SJSA1 (cell line): ENCODE measurements at regions not wholly inside any gene's neighbourhood (a gene's known extent, or its start where the extent isn't known, plus 50 kb on each side); places are given as distances from the start of the nearest gene placed in this dataset.

Experiments
- DNase-seq, 2 experiments: peaks; one replicate each; pipeline ENCODE4 v3.0.0-alpha.2; 2015 to 2020; ENCODE audit warnings: low spot score in 2 of 2, low read depth in 1 of 2
- H3K27ac ChIP-seq: fragments of 250-450 bp; sonication (Bioruptor Pico); 2 replicates; pipeline ENCODE4 v1.5.1; 2020; ENCODE audit warnings: mild to moderate bottlenecking, moderate library complexity
- H3K27me3 ChIP-seq: fragments of 250-450 bp; sonication (Bioruptor Pico); replicated peaks from 2 replicates; pipeline ENCODE4 v1.5.1; 2020; ENCODE audit warnings: mild to moderate bottlenecking, moderate library complexity
- H3K36me3 ChIP-seq: fragments of 250-450 bp; sonication (Bioruptor Pico); 2 replicates; pipeline ENCODE4 v1.5.1; 2020; ENCODE audit warnings: mild to moderate bottlenecking
- H3K4me1 ChIP-seq: fragments of 250-450 bp; sonication (Bioruptor Pico); replicated peaks from 2 replicates; pipeline ENCODE4 v1.6.1; 2021; ENCODE audit warnings: mild to moderate bottlenecking
- H3K4me3 ChIP-seq: fragments of 250-450 bp; sonication (Bioruptor Pico); 2 replicates; pipeline ENCODE4 v1.5.1; 2020; ENCODE audit warnings: mild to moderate bottlenecking
- H3K9me3 ChIP-seq: fragments of 250-450 bp; sonication (Bioruptor Pico); replicated peaks from 2 replicates; pipeline ENCODE4 v1.5.1; 2020; ENCODE audit warnings: mild to moderate bottlenecking

DNA sequence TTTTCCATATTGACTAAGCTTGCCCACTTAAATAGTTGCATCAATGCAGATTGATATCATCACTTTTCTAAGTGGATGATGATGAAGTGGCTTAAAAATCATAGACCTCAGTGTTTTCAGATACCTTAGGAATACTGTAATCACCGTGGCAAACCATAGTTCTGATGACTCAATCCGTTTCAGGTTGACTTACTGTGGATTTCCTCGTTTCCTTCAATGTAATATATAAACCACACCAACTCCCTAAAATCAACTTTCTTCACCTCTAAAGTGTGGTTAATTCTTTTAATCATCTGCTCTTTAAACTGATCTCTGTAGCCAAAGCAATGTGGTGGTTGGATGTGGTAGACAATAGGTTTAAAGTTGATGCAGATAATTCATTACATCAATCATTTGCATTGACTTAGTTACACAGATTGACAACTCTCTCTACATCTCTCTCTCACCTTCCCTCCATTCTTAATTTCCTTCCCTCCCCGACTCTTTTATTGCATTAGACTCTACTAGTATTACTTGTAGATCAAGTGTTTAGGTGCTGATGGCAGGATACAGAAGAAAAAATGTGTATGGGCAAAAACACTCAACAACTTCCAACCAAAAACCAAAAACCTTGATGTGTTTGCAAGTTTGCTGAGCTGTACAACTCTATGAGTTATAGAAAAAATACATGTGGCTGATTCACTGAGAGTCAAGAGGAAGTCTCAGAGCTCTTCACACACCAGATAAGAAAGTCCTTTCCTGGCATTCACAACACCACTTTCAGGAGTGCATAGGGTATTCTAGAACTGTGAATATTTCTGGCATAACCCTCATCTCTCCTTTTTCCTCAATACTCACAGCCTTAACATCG lies 243.5 kb downstream of the NFKBIZ start:
- Histone ChIP-seq H3K9me3 (no peaks in the 10 kb centered on the region), H3K36me3 (no peaks in the 10 kb centered on the region), H3K27ac (no peak overlapping the region), H3K4me3 (no peak overlapping the region), H3K27me3 (no peaks in the 10 kb centered on the region), H3K4me1 (peaks cover 30% of the 10 kb centered on the region)
- DNase-seq, result no peak

DNA sequence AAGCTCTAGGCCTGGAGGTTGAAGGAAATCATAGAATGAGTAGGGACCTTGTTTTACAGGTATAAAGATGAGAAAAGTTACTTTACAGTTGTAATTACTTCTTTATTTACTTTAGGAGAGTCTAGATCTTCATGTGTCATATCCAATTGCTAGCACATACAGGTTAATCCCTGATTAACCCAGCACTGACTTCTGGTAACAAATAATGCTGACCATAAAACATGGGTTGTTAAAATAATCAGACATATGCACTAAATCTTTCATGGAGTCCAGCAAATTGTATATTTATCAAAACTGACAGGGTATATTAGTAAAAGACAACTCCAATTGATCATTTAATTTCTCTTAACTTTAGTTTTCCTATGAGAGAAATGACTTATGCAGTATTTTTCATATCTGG lies 245.2 kb downstream of the NFKBIZ start:
- peaks cover 19% of the 10 kb centered on the region for H3K4me1 ChIP-seq
- DNase-seq, result no peak
- no peak overlapping the region for H3K27ac ChIP-seq
- H3K27me3 ChIP-seq, result no peaks in the 10 kb centered on the region
- no peak overlapping the region for H3K4me3 ChIP-seq
- no peaks in the 10 kb centered on the region for H3K9me3 ChIP-seq
- no peaks in the 10 kb centered on the region for H3K36me3 ChIP-seq

DNA sequence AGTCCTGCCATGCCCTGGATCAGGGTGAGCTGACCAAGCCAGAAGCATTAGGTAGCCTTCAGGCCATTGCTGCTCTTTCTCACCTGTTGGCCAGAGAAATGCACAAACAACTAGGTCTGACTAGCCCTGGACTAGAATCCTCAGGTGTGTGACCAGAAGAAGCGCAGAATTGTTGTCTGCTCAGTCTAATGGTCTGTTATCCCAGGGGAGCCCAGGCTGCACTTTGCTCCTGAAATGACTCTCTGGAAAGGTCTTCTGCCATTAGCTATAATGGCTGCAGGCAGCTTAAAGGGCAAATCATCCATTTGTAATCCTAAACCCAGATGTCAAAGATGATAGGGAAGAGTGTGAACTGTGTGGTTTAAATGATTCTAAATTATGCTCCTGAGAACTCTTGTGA lies 246.1 kb downstream of the NFKBIZ start:
- Histone ChIP-seq H3K27ac (no peak overlapping the region), H3K9me3 (no peaks in the 10 kb centered on the region), H3K4me3 (no peak overlapping the region), H3K4me1 (peaks cover 11% of the 10 kb centered on the region), H3K36me3 (no peaks in the 10 kb centered on the region), H3K27me3 (no peaks in the 10 kb centered on the region)
- no peak for DNase-seq

DNA sequence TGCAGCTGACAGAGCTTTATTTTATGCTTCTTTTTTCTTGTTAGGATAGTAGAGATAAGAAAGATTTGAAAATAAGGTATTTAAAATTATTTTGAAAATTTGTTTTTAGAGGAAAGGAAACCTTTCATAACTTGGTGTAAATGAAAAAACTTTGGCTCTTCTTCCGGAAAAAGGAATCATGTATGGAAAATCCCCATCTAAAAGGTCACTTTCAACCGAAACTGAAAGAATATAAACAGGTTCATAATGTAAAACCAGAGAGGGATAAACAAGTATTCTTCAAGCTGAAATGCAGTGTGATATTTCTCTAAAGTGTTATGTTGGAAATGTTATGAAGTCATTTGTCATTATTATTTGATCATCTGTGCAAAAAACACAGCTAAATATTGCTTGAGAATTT lies 246.8 kb downstream of the NFKBIZ start:
- H3K27ac ChIP-seq, result no peak overlapping the region
- peaks cover 4% of the 10 kb centered on the region for H3K4me1 ChIP-seq
- no peak for DNase-seq
- H3K36me3 ChIP-seq, result no peaks in the 10 kb centered on the region
- H3K4me3 ChIP-seq, result no peak overlapping the region
- no peaks in the 10 kb centered on the region for H3K9me3 ChIP-seq
- no peaks in the 10 kb centered on the region for H3K27me3 ChIP-seq

DNA sequence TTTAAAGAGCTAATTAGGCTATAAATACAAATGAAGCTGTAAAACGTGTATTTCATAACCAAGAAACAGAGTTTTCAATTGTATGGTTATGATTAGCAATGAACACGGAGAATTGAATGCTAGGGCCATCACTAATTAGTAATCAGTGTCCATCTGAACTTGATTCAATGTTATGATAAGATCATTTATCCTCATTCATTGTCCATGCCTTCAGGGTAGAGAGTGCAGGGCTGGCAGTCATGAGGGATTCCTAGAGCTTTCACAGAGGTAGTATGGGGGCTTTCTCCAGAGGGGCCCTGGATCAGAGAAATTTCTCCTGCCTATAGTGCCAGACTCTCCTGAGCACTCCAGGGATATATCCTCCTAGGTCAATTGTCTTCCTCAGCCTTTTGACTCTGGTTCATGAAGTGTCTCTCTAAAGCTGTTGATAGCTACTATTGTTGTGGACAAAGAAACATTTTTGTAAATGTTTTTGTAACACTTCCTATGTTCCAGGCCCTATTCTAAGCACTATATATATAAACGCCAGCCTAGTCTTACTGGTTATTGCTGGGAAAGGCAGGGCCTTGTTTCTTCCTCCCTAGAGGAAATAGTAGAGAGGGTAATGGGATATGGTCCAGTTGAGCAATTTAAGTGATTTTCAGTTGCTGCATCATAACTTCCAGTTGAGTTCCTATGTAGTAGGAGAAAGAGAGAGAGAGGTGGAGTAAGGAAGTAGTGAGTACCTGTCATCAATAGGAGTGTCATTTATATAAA lies 249.0 kb downstream of the NFKBIZ start:
- DNase-seq, result no peak
- Histone ChIP-seq H3K27me3 (no peaks in the 10 kb centered on the region), H3K27ac (no peak overlapping the region), H3K9me3 (no peaks in the 10 kb centered on the region), H3K4me1 (no peaks in the 10 kb centered on the region), H3K4me3 (no peak overlapping the region), H3K36me3 (no peaks in the 10 kb centered on the region)

DNA sequence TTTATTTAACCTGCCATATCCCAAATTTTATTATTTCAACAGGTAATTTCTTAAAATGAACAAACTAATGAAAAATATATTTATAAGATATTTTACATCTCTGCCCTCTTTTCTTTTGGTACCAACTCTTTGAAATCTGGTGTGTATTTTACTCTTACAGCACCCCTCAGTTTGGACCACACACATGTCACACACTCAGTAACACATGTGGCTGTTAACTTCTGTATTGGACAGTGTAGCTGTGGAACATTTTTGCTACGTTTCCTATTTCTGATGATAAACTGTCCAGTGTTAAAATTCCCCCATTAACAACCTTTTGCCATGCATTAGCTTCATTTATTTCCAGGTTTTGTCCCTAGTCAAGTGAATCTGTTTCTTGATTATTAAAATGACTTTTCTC lies 250.6 kb downstream of the NFKBIZ start:
- Histone ChIP-seq H3K27me3 (no peaks in the 10 kb centered on the region), H3K36me3 (no peaks in the 10 kb centered on the region), H3K4me3 (no peak overlapping the region), H3K27ac (no peak overlapping the region), H3K4me1 (no peaks in the 10 kb centered on the region), H3K9me3 (no peaks in the 10 kb centered on the region)
- no peak for DNase-seq

DNA sequence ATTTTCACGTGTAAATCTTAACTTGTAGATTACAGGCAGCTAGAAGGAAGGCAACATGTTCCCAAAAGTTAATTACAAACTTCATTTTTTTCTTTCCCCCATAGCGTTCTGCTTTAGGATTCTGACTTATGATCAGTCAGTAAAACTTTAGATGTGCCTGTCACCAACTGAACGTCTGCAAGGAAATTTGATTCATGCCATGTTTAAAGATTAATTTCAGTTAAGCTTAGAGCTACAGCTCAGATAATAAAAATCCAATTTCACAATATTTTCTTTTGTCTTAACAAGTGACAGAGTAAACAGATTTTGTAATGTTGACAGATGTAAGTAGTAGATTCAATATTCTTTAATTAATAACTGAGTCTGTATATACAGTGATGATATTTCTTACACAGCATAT lies 253.1 kb downstream of the NFKBIZ start:
- Histone ChIP-seq H3K4me1 (no peaks in the 10 kb centered on the region), H3K9me3 (no peaks in the 10 kb centered on the region; the same call in 1 of the 2 replicates), H3K4me3 (no peak overlapping the region), H3K36me3 (no peaks in the 10 kb centered on the region), H3K27ac (no peak overlapping the region), H3K27me3 (no peaks in the 10 kb centered on the region)
- DNase-seq, result no peak

DNA sequence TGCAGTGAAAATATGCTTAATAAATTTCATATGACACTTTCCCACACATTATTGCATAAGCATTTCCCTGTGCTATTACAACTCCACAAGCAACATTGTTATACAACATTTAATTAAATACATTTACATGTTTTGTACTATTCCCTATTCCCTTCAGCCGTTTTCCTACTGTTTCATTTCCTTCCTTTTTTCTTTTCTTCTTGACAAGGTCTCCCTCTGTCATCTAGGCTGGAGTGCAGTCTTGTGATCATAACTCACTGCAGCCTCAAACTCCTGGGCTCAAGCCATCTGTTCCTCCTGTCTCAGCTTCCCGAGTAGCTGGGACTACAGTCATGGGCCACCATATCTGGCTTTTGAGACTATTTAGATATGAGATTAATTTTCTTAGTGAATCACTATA lies 254.7 kb downstream of the NFKBIZ start:
- DNase-seq, result no peak
- Histone ChIP-seq H3K27me3 (no peaks in the 10 kb centered on the region), H3K4me3 (no peak overlapping the region), H3K4me1 (no peaks in the 10 kb centered on the region), H3K9me3 (no peaks in the 10 kb centered on the region; the same call in 1 of the 2 replicates), H3K27ac (no peak overlapping the region), H3K36me3 (no peaks in the 10 kb centered on the region)

DNA sequence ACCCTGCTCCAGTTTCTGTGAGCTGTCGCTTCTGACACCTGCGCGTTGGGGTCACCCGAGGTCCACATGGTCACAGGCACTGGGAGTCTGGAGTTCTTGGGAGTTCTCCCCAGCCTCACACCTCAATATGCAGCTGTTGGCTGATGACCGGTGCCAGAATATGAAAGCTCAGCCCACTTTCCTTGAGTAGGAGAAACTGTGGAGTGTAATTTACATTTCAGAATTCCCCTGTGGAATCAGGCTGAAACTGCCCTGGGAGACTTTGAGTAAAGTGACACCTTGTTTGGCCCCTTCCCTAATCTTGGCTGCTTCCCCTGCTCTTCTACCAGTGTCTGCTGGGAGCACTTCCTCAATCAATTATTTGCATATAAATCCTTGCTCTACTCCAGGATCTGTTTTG lies 255.9 kb downstream of the NFKBIZ start:
- Histone ChIP-seq H3K27me3 (no peaks in the 10 kb centered on the region), H3K27ac (no peak overlapping the region), H3K4me3 (no peak overlapping the region), H3K9me3 (no peaks in the 10 kb centered on the region; the same call in 1 of the 2 replicates), H3K36me3 (no peaks in the 10 kb centered on the region), H3K4me1 (no peaks in the 10 kb centered on the region)
- DNase-seq, result no peak

DNA sequence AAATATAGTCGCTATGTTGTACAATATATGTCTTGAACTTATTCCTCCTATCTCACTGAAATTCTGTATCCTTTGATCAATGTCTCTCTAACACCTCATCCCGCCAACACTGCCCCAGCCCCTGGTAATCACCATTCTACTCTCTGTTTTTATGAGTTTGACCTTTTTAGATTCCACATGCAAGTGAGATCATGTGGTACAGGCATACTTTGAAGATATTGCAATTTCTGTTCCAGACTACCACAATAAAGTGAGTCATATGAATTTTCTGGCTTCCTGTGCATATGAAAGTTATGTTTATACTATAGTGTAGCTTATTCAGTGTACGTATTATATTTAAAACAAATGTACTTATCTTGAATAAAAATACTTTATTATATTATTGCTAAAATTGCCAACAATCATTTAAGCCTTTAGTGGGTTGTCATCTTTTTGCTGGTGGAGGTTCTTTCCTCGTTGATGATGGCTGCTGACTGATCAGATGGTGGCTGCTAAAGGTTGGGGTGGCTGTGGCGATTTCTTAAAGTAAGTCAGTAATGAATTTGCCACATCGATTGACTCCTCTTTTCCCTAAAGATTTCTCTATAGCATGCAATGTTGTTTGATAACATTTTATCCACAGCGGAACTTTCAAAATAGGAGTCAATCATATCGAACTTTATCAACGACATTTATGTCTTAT lies 257.2 kb downstream of the NFKBIZ start:
- Histone ChIP-seq H3K36me3 (no peaks in the 10 kb centered on the region), H3K4me3 (no peak overlapping the region), H3K27ac (no peak overlapping the region), H3K4me1 (no peaks in the 10 kb centered on the region), H3K27me3 (no peaks in the 10 kb centered on the region), H3K9me3 (no peaks in the 10 kb centered on the region; the same call in 1 of the 2 replicates)
- DNase-seq, result no peak

DNA sequence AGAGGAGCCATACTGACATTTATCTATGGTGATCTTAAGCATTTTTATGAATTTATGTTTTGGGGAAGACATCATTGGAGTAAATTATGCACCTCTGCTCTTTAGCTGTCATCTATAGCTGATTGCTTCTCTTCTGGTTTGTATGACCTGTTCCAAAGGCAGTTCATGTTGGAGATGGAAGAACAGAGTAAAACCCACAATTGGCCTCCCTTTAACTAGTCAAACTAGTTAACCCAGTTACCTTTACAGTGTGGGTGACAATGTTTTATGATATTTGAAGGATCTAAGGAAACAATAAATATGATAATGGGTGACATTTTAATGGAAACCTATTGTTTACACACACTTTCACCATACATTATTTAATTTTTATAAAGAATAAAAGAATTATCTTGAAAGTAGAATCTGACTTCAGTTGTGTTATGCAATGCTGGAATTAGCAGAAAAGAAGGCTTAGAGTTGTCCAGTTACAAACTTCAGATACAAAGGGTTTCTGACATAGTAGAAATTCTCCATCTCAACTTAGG lies 263.5 kb downstream of the NFKBIZ start:
- Histone ChIP-seq H3K4me3 (no peak overlapping the region), H3K9me3 (no peaks in the 10 kb centered on the region; the same call in 1 of the 2 replicates), H3K27ac (no peak overlapping the region), H3K36me3 (no peaks in the 10 kb centered on the region), H3K27me3 (no peaks in the 10 kb centered on the region), H3K4me1 (no peaks in the 10 kb centered on the region)
- DNase-seq, result no peak

DNA sequence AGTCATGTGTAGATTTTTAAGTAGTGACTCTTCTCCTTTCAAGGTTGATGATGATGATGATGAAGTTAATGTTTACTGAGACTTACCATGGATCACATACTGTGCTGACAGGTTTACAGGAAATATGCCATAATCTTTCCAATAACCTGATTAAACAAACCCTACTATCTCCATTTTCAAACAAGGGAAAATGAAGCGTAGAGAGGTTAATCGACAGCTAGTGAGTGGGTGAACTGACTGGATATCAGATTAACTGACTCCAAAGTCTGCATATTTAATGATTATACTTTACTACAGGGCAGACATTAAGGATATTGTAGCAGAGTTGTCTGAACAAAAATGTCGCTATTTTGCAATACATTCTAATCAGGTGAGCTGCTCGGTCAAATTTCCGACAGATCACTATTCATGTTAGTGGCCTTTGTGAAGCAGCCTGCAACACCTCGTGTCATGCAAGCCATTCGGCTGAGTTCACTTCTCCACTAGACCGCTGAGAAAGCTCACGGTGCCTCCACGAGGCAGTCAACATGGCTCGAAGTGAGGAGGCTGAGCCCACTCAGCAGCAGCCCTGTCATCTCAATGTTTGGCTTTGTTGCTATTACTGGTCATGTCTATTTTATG lies 264.2 kb downstream of the NFKBIZ start:
- Histone ChIP-seq H3K4me1 (no peaks in the 10 kb centered on the region), H3K9me3 (no peaks in the 10 kb centered on the region), H3K27me3 (no peaks in the 10 kb centered on the region), H3K4me3 (no peak overlapping the region), H3K27ac (no peak overlapping the region), H3K36me3 (no peaks in the 10 kb centered on the region)
- no peak for DNase-seq

DNA sequence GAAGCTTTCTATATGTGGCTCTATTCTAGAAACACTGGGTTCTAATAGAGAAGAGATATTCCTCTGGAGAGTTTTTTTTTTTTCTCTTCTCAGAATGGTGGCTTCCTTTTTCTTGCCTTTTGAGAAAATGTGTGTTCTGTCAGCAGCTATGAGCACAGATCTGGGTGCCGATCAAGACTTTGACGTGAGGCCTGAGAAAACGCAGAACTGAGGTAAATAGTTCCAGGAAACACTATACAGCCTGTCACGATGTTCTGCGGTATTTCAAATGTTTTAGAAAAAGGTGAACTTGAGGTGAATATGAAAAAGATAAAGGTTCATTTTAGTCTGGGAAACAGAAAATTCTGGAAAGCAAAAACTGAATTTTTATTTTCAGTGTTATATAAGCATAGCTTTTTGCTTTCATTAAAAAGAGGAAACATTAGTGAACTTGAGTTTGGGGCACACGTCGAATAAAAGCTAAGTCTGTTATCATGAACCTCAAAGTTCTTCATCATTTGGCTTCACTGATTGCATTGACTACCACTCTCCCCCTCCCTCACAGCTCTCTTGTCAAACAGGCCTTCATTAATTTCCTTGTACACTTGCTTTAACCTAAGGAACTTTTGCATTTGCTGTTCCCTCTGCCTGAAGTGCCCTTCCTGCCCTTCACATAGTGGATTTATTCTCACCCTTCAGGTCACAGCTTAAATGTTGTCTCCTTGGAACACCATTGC lies 265.1 kb downstream of the NFKBIZ start:
- Histone ChIP-seq H3K4me3 (no peak overlapping the region), H3K36me3 (no peaks in the 10 kb centered on the region), H3K27ac (no peak overlapping the region), H3K9me3 (no peaks in the 10 kb centered on the region), H3K4me1 (no peaks in the 10 kb centered on the region), H3K27me3 (no peaks in the 10 kb centered on the region)
- DNase-seq, result no peak
